Fibroblast of the conjunctiva (primary cell): ENCODE measurements at regions not wholly inside any gene's neighbourhood (a gene's known extent, or its start where the extent isn't known, plus 50 kb on each side); places are given as distances from the start of the nearest gene placed in this dataset.
"Not testable (repeated sequence)": the region's sequence is repeated elsewhere in the genome, so short reads cannot be mapped to it uniquely, and the experiment has no call there.

Source experiments
- DNase-seq: peaks from one replicate; pipeline ENCODE4 v3.0.0-alpha.2; 2010; ENCODE audit warnings: low read depth

GRCh38 chr2:82230406-82230805 is 1925.9 kb upstream of the LRRTM1 start:
- no peak for DNase-seq

- no peak for DNase-seq
These were observed 1921.9 kb upstream of the LRRTM1 start for GRCh38 chr2:82226441-82226840.

GRCh38 chr2:82224301-82224940 is 1919.9 kb upstream of the LRRTM1 start:
- no peak for DNase-seq

GRCh38 chr2:82215212-82215611 is 1910.7 kb upstream of the LRRTM1 start:
- no peak for DNase-seq

- no peak for DNase-seq
These were observed 1894.9 kb upstream of the LRRTM1 start for GRCh38 chr2:82199493-82199852.

GRCh38 chr2:82198809-82199492 is 1894.4 kb upstream of the LRRTM1 start:
- DNase-seq: no peak

- no peak for DNase-seq
These were observed 1877.7 kb upstream of the LRRTM1 start for GRCh38 chr2:82182270-82182669.

GRCh38 chr2:82175210-82175609 is 1870.7 kb upstream of the LRRTM1 start:
- DNase-seq: not testable (repeated sequence)

GRCh38 chr2:82172483-82172882 is 1867.9 kb upstream of the LRRTM1 start:
- no peak for DNase-seq

GRCh38 chr2:82169379-82169778 is 1864.8 kb upstream of the LRRTM1 start:
- no peak for DNase-seq

GRCh38 chr2:82165377-82165776 is 1860.8 kb upstream of the LRRTM1 start:
- no peak for DNase-seq

GRCh38 chr2:82158150-82158549 is 1853.6 kb upstream of the LRRTM1 start:
- DNase-seq: no peak

GRCh38 chr2:82155469-82155868 is 1850.9 kb upstream of the LRRTM1 start:
- no peak for DNase-seq

GRCh38 chr2:82143343-82143742 is 1838.8 kb upstream of the LRRTM1 start:
- DNase-seq: no peak

GRCh38 chr2:82139979-82140611 is 1835.5 kb upstream of the LRRTM1 start:
- no peak for DNase-seq

- no peak for DNase-seq
These were observed 1832.9 kb upstream of the LRRTM1 start for GRCh38 chr2:82137441-82137840.

GRCh38 chr2:82128051-82128450 is 1823.5 kb upstream of the LRRTM1 start:
- no peak for DNase-seq

- DNase-seq: no peak
These were observed 1820.1 kb upstream of the LRRTM1 start for GRCh38 chr2:82124629-82125028.

GRCh38 chr2:82120654-82121053 is 1816.1 kb upstream of the LRRTM1 start:
- no peak for DNase-seq

- no peak for DNase-seq
These were observed 1815.6 kb upstream of the LRRTM1 start for GRCh38 chr2:82120115-82120514.

- DNase-seq: no peak
These were observed 1804.9 kb upstream of the LRRTM1 start for GRCh38 chr2:82109418-82109817.

GRCh38 chr2:82098617-82099016 is 1794.1 kb upstream of the LRRTM1 start:
- DNase-seq: no peak

GRCh38 chr2:82089518-82089917 is 1785.0 kb upstream of the LRRTM1 start:
- no peak for DNase-seq
